H1 (cell line): ENCODE measurements at regions not wholly inside any gene's neighbourhood (a gene's known extent, or its start where the extent isn't known, plus 50 kb on each side); places are given as distances from the start of the nearest gene placed in this dataset.

Experiments
- CTCF ChIA-PET: fragments of 300-600 bp; sonication (Branson Sonifier 250); formaldehyde crosslinking; loops from one replicate; lab custom pipeline; 2021; ENCODE audit not compliant: partially characterized antibody; lab: Charles Lee
- POLR2A ChIA-PET: fragments of 300-600 bp; sonication (Branson Sonifier 250); formaldehyde crosslinking; loops from one replicate; lab custom pipeline; 2021; ENCODE audit warnings: inconsistent platforms; ENCODE audit not compliant: partially characterized antibody; lab: Charles Lee
- DNase-seq, 2 experiments: peaks; one replicate each; pipeline versions ENCODE4 v3.0.0 to v3.0.0-alpha.2; 2010 to 2022; ENCODE audit warnings: low spot score in 2 of 2, low read depth in 1 of 2, mixed read lengths in 1 of 2
- FAIRE-seq: peaks from 2 replicates; lab custom pipeline; 2011; peaks lifted over from hg19 to GRCh38; lab: Jason Lieb, UNC
- H2AFZ ChIP-seq: 2 replicates; pipeline ENCODE4 v1.8.1; 2012; ENCODE audit warnings: low read length, inconsistent platforms
- H2AK5ac ChIP-seq: 2 replicates; pipeline ENCODE4 v1.6.1; 2013; ENCODE audit warnings: low read depth, low read length
- H2BK120ac ChIP-seq: replicated peaks from 2 replicates; pipeline ENCODE3; 2013; ENCODE audit warnings: low read depth, low read length, inconsistent platforms
- H2BK12ac ChIP-seq: 2 replicates; pipeline ENCODE4 v1.6.1; 2013; ENCODE audit warnings: low read depth, low read length
- H2BK15ac ChIP-seq: 2 replicates; pipeline ENCODE4 v1.6.1; 2013; ENCODE audit warnings: low read length
- H2BK20ac ChIP-seq: 2 replicates; pipeline ENCODE4 v1.6.1; 2013; ENCODE audit warnings: low read length
- H2BK5ac ChIP-seq: 2 replicates; pipeline ENCODE4 v1.6.1; 2013; ENCODE audit warnings: low read depth, low read length
- H3K14ac ChIP-seq: 2 replicates; pipeline ENCODE4 v1.6.1; 2013; ENCODE audit warnings: inconsistent platforms; ENCODE audit not compliant: insufficient read length
- H3K18ac ChIP-seq: 2 replicates; pipeline ENCODE4 v1.6.1; 2013; ENCODE audit warnings: low read length; ENCODE audit errors: extremely low read depth
- H3K23ac ChIP-seq: 2 replicates; pipeline ENCODE4 v1.6.1; 2013; ENCODE audit warnings: inconsistent platforms; ENCODE audit not compliant: insufficient read length
- H3K23me2 ChIP-seq: 2 replicates; pipeline ENCODE4 v1.6.1; 2013; ENCODE audit warnings: low read depth, low read length
- H3K27ac ChIP-seq: 2 replicates; pipeline ENCODE4 v1.6.1; 2011; ENCODE audit warnings: low read depth, low read length, inconsistent platforms
- H3K27me3 ChIP-seq, 4 experiments: replicated peaks in 1 of 4; 1 replicate in 1 of 4; 2 replicates in 3 of 4; pipeline versions ENCODE4 v1.6.1 to v1.8.1; 2011 to 2013; ENCODE audit warnings: low read length in 3 of 4, mild to moderate bottlenecking in 3 of 4, inconsistent platforms in 2 of 4, mixed read lengths in 2 of 4, moderate library complexity in 1 of 4; ENCODE audit not compliant: control insufficient read depth in 3 of 4, insufficient read depth in 3 of 4; ENCODE audit errors: extremely low read depth in 1 of 4
- H3K36me3 ChIP-seq, 4 experiments: 2 replicates each; pipeline versions ENCODE4 v1.6.1 to v1.8.1; 2011 to 2013; ENCODE audit warnings: mild to moderate bottlenecking in 4 of 4, low read length in 3 of 4, moderate library complexity in 2 of 4, control low read depth in 1 of 4, inconsistent platforms in 1 of 4; ENCODE audit not compliant: insufficient read depth in 4 of 4, control insufficient read depth in 2 of 4
- H3K4ac ChIP-seq: replicated peaks from 2 replicates; pipeline ENCODE3; 2013; ENCODE audit warnings: low read length, low read depth, mixed read lengths, inconsistent platforms; ENCODE audit not compliant: insufficient read length
- H3K4me1 ChIP-seq, 4 experiments: replicated peaks in 1 of 4; 1 replicate in 1 of 4; 2 replicates in 3 of 4; pipeline versions ENCODE4 v1.6.1 to v1.8.1; 2011 to 2013; ENCODE audit warnings: low read length in 3 of 4, inconsistent platforms in 2 of 4, mixed read lengths in 1 of 4; ENCODE audit not compliant: insufficient read depth in 4 of 4, control insufficient read depth in 3 of 4
- H3K4me2 ChIP-seq, 2 experiments: 2 replicates each; pipeline versions ENCODE4 v1.6.1 to v1.8.1; 2011 to 2013; ENCODE audit warnings: low read depth in 2 of 2, low read length in 2 of 2, control low read depth in 1 of 2, inconsistent platforms in 1 of 2, mild to moderate bottlenecking in 1 of 2; ENCODE audit not compliant: insufficient read depth in 1 of 2
- H3K4me3 ChIP-seq, 4 experiments: fragments of 200-600, 300-600 bp in 1 of 4; sonication (generic), shearing (Covaris generic), sonication (Bioruptor Twin) in 1 of 4; 2 replicates each; pipeline versions ENCODE4 v1.5.1 to v1.8.1; 2011 to 2016; ENCODE audit warnings: low read length in 4 of 4, low read depth in 3 of 4, control low read depth in 2 of 4, inconsistent platforms in 2 of 4, mild to moderate bottlenecking in 2 of 4, mixed read lengths in 1 of 4, moderate library complexity in 1 of 4; ENCODE audit not compliant: insufficient read depth in 2 of 4; ENCODE audit errors: extremely low read depth in 1 of 4
- H3K56ac ChIP-seq: replicated peaks from 2 replicates; pipeline ENCODE3; 2013; ENCODE audit warnings: low read depth, mild to moderate bottlenecking, mixed read lengths, low read length, inconsistent platforms; ENCODE audit not compliant: insufficient read length
- H3K79me1 ChIP-seq: 2 replicates; pipeline ENCODE4 v1.6.1; 2013; ENCODE audit warnings: low read depth, low read length, control low read depth
- H3K79me2 ChIP-seq, 2 experiments: 2 replicates each; pipeline versions ENCODE4 v1.6.1 to v1.8.1; 2012 to 2013; ENCODE audit warnings: low read length in 2 of 2, mild to moderate bottlenecking in 2 of 2, inconsistent platforms in 1 of 2; ENCODE audit not compliant: insufficient read depth in 2 of 2, control insufficient read depth in 1 of 2
- H3K9ac ChIP-seq, 4 experiments: replicated peaks in 1 of 4; 1 replicate in 1 of 4; 2 replicates in 3 of 4; pipeline versions ENCODE4 v1.6.1 to v1.8.1; 2011 to 2013; ENCODE audit warnings: low read depth in 3 of 4, low read length in 3 of 4, control low read depth in 2 of 4, mild to moderate bottlenecking in 2 of 4, moderate library complexity in 2 of 4, inconsistent platforms in 1 of 4; ENCODE audit errors: extremely low read depth in 1 of 4
- H3K9me3 ChIP-seq, 2 experiments: 2 replicates each; pipeline versions ENCODE4 v1.6.1 to v1.8.1; 2012 to 2013; ENCODE audit warnings: mild to moderate bottlenecking in 2 of 2, moderate library complexity in 2 of 2, control low read depth in 1 of 2, inconsistent platforms in 1 of 2, low read depth in 1 of 2, low read length in 1 of 2, mixed read lengths in 1 of 2; ENCODE audit not compliant: insufficient read depth in 2 of 2
- H4K20me1 ChIP-seq, 2 experiments: replicated peaks in 1 of 2; 2 replicates each; pipeline versions ENCODE3 to v1.8.1; 2011 to 2013; ENCODE audit warnings: inconsistent platforms in 2 of 2, low read length in 2 of 2, mild to moderate bottlenecking in 1 of 2; ENCODE audit not compliant: insufficient read depth in 2 of 2, control insufficient read depth in 1 of 2
- H4K5ac ChIP-seq: 2 replicates; pipeline ENCODE4 v1.6.1; 2013; ENCODE audit warnings: low read length, low read depth, mixed read lengths, inconsistent platforms; ENCODE audit not compliant: insufficient read length
- H4K8ac ChIP-seq: 2 replicates; pipeline ENCODE4 v1.8.0; 2013; ENCODE audit warnings: mild to moderate bottlenecking, moderate library complexity, low read length, inconsistent platforms; ENCODE audit not compliant: insufficient read depth; ENCODE audit errors: extremely low read depth
- H4K91ac ChIP-seq: replicated peaks from 2 replicates; pipeline ENCODE3; 2013; ENCODE audit warnings: low read length, mixed read lengths, inconsistent platforms; ENCODE audit not compliant: insufficient read length
- ATF3 ChIP-seq: IDR thresholded peaks from 2 replicates; pipeline ENCODE4 v1.6.1; 2011; ENCODE audit warnings: low read depth, mild to moderate bottlenecking, low read length; ENCODE audit not compliant: insufficient read depth
- BCL11A ChIP-seq, 2 experiments: IDR thresholded peaks; one replicate each; pipeline ENCODE4 v1.6.1; 2011; ENCODE audit warnings: low read depth in 2 of 2, low read length in 2 of 2, mild to moderate bottlenecking in 2 of 2
- BRCA1 ChIP-seq: IDR thresholded peaks from 2 replicates; pipeline ENCODE4 v1.6.1; 2012; ENCODE audit warnings: low read depth, low read length, improper control_type of control experiment
- CBX5 ChIP-seq: fragments of 300-800, 300-1000 bp; sonication (generic); IDR thresholded peaks from 2 replicates; pipeline ENCODE4 v1.7.1; 2016; ENCODE audit warnings: antibody characterized with exemption, low read length, low read depth
- CBX8 ChIP-seq: fragments of 300-800, 300-1000 bp; sonication (generic); IDR thresholded peaks from 2 replicates; pipeline ENCODE4 v1.7.1; 2016; ENCODE audit warnings: low read depth, low read length, borderline replicate concordance
- EGR1 ChIP-seq: IDR thresholded peaks from 2 replicates; pipeline ENCODE4 v1.6.1; 2011; ENCODE audit warnings: low read depth, low read length, borderline replicate concordance
- GABPA ChIP-seq: IDR thresholded peaks from 2 replicates; pipeline ENCODE4 v1.6.1; 2011; ENCODE audit warnings: mild to moderate bottlenecking, low read length, moderate library complexity, borderline replicate concordance; ENCODE audit not compliant: insufficient read depth
- MAFK ChIP-seq: IDR thresholded peaks from 2 replicates; pipeline ENCODE4 v1.6.1; 2012; ENCODE audit warnings: low read depth, mild to moderate bottlenecking, improper control_type of control experiment, low read length
- NANOG ChIP-seq: IDR thresholded peaks from 2 replicates; pipeline ENCODE4 v1.6.1; 2011; ENCODE audit warnings: low read length, low read depth, mild to moderate bottlenecking, inconsistent platforms; ENCODE audit not compliant: insufficient read depth, poor library complexity, severe bottlenecking
- POU5F1 ChIP-seq: IDR thresholded peaks from 2 replicates; pipeline ENCODE4 v1.6.1; 2011; ENCODE audit warnings: low read depth, mild to moderate bottlenecking, low read length, moderate library complexity
- RFX5 ChIP-seq: IDR thresholded peaks from 2 replicates; pipeline ENCODE4 v1.6.1; 2011; ENCODE audit warnings: low read depth, low read length, improper control_type of control experiment, borderline replicate concordance
- SP1 ChIP-seq: IDR thresholded peaks from 2 replicates; pipeline ENCODE4 v1.6.1; 2011; ENCODE audit warnings: low read depth, low read length
- YY1 ChIP-seq: IDR thresholded peaks from 2 replicates; pipeline ENCODE4 v1.6.1; 2011; ENCODE audit warnings: low read depth, mild to moderate bottlenecking, low read length
- WGBS, 2 experiments: shearing (Covaris generic) in 1 of 2; methylation state at CpG; one replicate each; pipeline versions ENCODE4 v1.1.6 to v1.1.7; 2013 to 2015; ENCODE audit warnings: low lambda C conversion rate in 2 of 2, mixed read lengths in 2 of 2, inconsistent platforms in 1 of 2, low coverage in 1 of 2, missing lambda C conversion rate in 1 of 2; ENCODE audit not compliant: insufficient replicate concordance in 2 of 2, insufficient coverage in 1 of 2, insufficient read length in 1 of 2; ENCODE audit errors: extremely low coverage in 1 of 2, missing lambda C conversion rate in 1 of 2; 5-methylcytosine and 5-hydroxymethylcytosine counted together
- TF ChIP-seq, protein P1 (sequence below): IDR thresholded peaks from 2 replicates; pipeline ENCODE4 v1.6.1; 2012; ENCODE audit warnings: inconsistent platforms

GRCh38 chr7:18206331-18206730 is 178.7 kb upstream of the PRPS1L1 start:
- H3K9ac ChIP-seq = no peak overlapping the region
- no peak overlapping the region for H2BK5ac ChIP-seq
- no peak overlapping the region for H2BK12ac ChIP-seq
- H3K14ac ChIP-seq = no peak overlapping the region
- no peaks in the 10 kb centered on the region for H4K20me1 ChIP-seq
- H3K79me1 ChIP-seq = no peaks in the 10 kb centered on the region
- no peak overlapping the region for H2BK15ac ChIP-seq
- no peaks in the 10 kb centered on the region for H3K27me3 ChIP-seq
- CTCF ChIA-PET = no interaction called here
- no peak overlapping the region for H3K4me2 ChIP-seq
- H4K8ac ChIP-seq = no peak overlapping the region
- H3K18ac ChIP-seq = no peak overlapping the region
- no peak overlapping the region for H2BK120ac ChIP-seq
- no peak overlapping the region for H3K4me3 ChIP-seq
- no peaks in the 10 kb centered on the region for H3K4me1 ChIP-seq
- TF ChIP-seq CBX8 (no peak), YY1 (no peak), GABPA (no peak), BCL11A (IDR thresholded peaks at IDR 0.05; ENCODE audit: low read depth in 2 of 2, low read length in 2 of 2) (no peak), RFX5 (no peak), POU5F1 (no peak), EGR1 (no peak), ATF3 (no peak), BRCA1 (no peak), SP1 (no peak), CBX5 (no peak), MAFK (no peak), NANOG (no peak)
- TF ChIP-seq, protein P1, sequence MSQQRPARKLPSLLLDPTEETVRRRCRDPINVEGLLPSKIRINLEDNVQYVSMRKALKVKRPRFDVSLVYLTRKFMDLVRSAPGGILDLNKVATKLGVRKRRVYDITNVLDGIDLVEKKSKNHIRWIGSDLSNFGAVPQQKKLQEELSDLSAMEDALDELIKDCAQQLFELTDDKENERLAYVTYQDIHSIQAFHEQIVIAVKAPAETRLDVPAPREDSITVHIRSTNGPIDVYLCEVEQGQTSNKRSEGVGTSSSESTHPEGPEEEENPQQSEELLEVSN = no peak
- no peaks in the 10 kb centered on the region for H3K79me2 ChIP-seq
- no peak overlapping the region for H4K5ac ChIP-seq
- H2AFZ ChIP-seq = no peak overlapping the region
- no peak overlapping the region for H3K27ac ChIP-seq
- H4K91ac ChIP-seq = no peak overlapping the region
- H2AK5ac ChIP-seq = no peak overlapping the region
- no peak overlapping the region for H2BK20ac ChIP-seq
- WGBS, 2 experiments = 86% methylated on average over 1 of the region's 1 CpG; no CpG with 5 or more reads in 1 of the 2 experiments
- H3K9me3 ChIP-seq = no peaks in the 10 kb centered on the region
- FAIRE-seq (no peak), DNase-seq (no peak)
- H3K36me3 ChIP-seq = no peaks in the 10 kb centered on the region
- no peaks in the 10 kb centered on the region for H3K23me2 ChIP-seq
- H3K23ac ChIP-seq = no peak overlapping the region
- no peak overlapping the region for H3K4ac ChIP-seq
- H3K56ac ChIP-seq = no peak overlapping the region
- POLR2A ChIA-PET = no interaction called here
